Fibroblast of villous mesenchyme (primary cell): ENCODE measurements at regions not wholly inside any gene's neighbourhood (a gene's known extent, or its start where the extent isn't known, plus 50 kb on each side); places are given as distances from the start of the nearest gene placed in this dataset.

Source experiments
- DNase-seq: peaks from one replicate; pipeline ENCODE4 v3.0.0-alpha.2; 2010; ENCODE audit warnings: low read depth
- H3K4me3 ChIP-seq: 2 replicates; pipeline ENCODE4 v1.5.1; 2011; ENCODE audit warnings: low read depth, mild to moderate bottlenecking, low read length
- CTCF ChIP-seq: IDR thresholded peaks from 2 replicates; pipeline ENCODE4 v1.5.1; 2012; ENCODE audit warnings: low read depth, mild to moderate bottlenecking, low read length; ENCODE audit not compliant: insufficient read depth

GRCh38 chr2:83323038-83323437 is 1136.0 kb downstream of the SUCLG1 start:
- DNase-seq, result no peak
- no peak for TF ChIP-seq CTCF
- no peak overlapping the region for H3K4me3 ChIP-seq

- no peak for TF ChIP-seq CTCF
- DNase-seq, result no peak
Observed at GRCh38 chr2:83320053-83320452, 1139.0 kb downstream of the SUCLG1 start.

GRCh38 chr2:83305758-83306378 is 1153.2 kb downstream of the SUCLG1 start:
- no peak for TF ChIP-seq CTCF
- H3K4me3 ChIP-seq, result no peak overlapping the region
- DNase-seq, result no peak

More at GRCh38 chr2:83320053-83320452, 1139.0 kb downstream of the SUCLG1 start:
- H3K4me3 ChIP-seq, result no peak overlapping the region

GRCh38 chr2:83291083-83291482 is 1168.0 kb downstream of the SUCLG1 start:
- TF ChIP-seq CTCF, result no peak

GRCh38 chr2:83282841-83283240 is 1176.2 kb downstream of the SUCLG1 start:
- TF ChIP-seq CTCF, result no peak
- no peak overlapping the region for H3K4me3 ChIP-seq
- DNase-seq, result no peak

More at GRCh38 chr2:83291083-83291482, 1168.0 kb downstream of the SUCLG1 start:
- no peak overlapping the region for H3K4me3 ChIP-seq
- DNase-seq, result no peak

- no peak for DNase-seq
- TF ChIP-seq CTCF, result no peak
- no peak overlapping the region for H3K4me3 ChIP-seq
Observed at GRCh38 chr2:83282043-83282795, 1176.9 kb downstream of the SUCLG1 start.

GRCh38 chr2:83280391-83280790 is 1178.7 kb downstream of the SUCLG1 start:
- no peak overlapping the region for H3K4me3 ChIP-seq
- DNase-seq, result no peak
- no peak for TF ChIP-seq CTCF
